ENCODE measurements at regions not wholly inside any gene's neighbourhood (a gene's known extent, or its start where the extent isn't known, plus 50 kb on each side); places are given as distances from the start of the nearest gene placed in this dataset.

DNA sequence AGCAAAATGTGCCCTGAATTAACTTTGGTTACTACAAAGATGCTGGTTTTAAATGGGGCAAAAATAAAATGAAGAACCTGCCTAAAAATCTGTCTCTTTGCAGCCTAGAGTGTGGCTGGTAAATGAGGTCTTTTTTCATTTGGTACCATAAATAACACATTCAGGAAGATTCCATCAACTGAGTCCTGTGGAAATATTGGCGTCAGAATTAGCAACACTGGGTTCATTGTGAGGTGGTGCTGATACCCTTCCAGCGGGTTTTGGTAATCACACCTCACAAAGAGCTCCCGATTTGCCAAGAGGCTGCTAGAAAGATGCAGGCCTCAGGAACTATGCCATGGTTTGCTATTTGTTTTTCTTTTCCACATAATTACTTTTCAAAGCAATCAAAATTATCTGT, 55.3 kb downstream of the FAM50B start:
- dilution Hi-C loops (cut with MboI; ENCODE audit: extremely low pct_ligation_motif_present, low sequenced_read_pairs): no loop called here
- H4K20me1 ChIP-seq (ENCODE audit: control insufficient read depth, extremely low read depth, insufficient read depth, low read length): no peaks in the 10 kb centered on the region
- no peaks in the 10 kb centered on the region for H3K79me2 ChIP-seq (ENCODE audit: control insufficient read depth, insufficient read depth, low read length)
- H3K4me2 ChIP-seq (ENCODE audit: control insufficient read depth, extremely low read depth, insufficient read depth, low read depth, low read length): no peak overlapping the region
- H3K9me3 ChIP-seq (ENCODE audit: control insufficient read depth, low read depth, low read length): no peaks in the 10 kb centered on the region
- no peak overlapping the region for H2AFZ ChIP-seq (ENCODE audit: control insufficient read depth, low read length)
- no peak overlapping the region for H3K9ac ChIP-seq (ENCODE audit: control insufficient read depth, extremely low read depth, insufficient read depth, low read length)
- no peaks in the 10 kb centered on the region for H3K36me3 ChIP-seq (ENCODE audit: control insufficient read depth in 2 of 2, extremely low read depth in 1 of 2, insufficient read depth in 2 of 2, low read length in 2 of 2)
- FAIRE-seq: no peak
- peaks cover 11% of the 10 kb centered on the region for H3K4me1 ChIP-seq (ENCODE audit: control insufficient read depth, extremely low read depth, insufficient read depth, low read length)
- TF ChIP-seq, protein P1, sequence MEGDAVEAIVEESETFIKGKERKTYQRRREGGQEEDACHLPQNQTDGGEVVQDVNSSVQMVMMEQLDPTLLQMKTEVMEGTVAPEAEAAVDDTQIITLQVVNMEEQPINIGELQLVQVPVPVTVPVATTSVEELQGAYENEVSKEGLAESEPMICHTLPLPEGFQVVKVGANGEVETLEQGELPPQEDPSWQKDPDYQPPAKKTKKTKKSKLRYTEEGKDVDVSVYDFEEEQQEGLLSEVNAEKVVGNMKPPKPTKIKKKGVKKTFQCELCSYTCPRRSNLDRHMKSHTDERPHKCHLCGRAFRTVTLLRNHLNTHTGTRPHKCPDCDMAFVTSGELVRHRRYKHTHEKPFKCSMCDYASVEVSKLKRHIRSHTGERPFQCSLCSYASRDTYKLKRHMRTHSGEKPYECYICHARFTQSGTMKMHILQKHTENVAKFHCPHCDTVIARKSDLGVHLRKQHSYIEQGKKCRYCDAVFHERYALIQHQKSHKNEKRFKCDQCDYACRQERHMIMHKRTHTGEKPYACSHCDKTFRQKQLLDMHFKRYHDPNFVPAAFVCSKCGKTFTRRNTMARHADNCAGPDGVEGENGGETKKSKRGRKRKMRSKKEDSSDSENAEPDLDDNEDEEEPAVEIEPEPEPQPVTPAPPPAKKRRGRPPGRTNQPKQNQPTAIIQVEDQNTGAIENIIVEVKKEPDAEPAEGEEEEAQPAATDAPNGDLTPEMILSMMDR (optimal IDR thresholded peaks at IDR 0.05 in 1 of 3, IDR thresholded peaks at IDR 0.05 in 1 of 3, conservative IDR thresholded peaks at IDR 0.05 in 1 of 3; ENCODE audit: extremely low read depth in 1 of 3, insufficient read depth in 2 of 3, low read length in 3 of 3): no peak
- no peak for TF ChIP-seq EZH2 (IDR thresholded peaks at IDR 0.05; ENCODE audit: low read length)
- no peaks in the 10 kb centered on the region for H3K9me1 ChIP-seq (ENCODE audit: control insufficient read depth, extremely low read depth, insufficient read depth, low read length)
- no peaks in the 10 kb centered on the region for H3K27me3 ChIP-seq (ENCODE audit: control insufficient read depth, extremely low read depth, insufficient read depth, low read length)
- no peak overlapping the region for H3K27ac ChIP-seq (ENCODE audit: control insufficient read depth, insufficient read depth, low read length)
- DNase-seq (ENCODE audit: low read depth, low spot score): no peak
- no peak overlapping the region for H3K4me3 ChIP-seq (ENCODE audit: control insufficient read depth in 2 of 3, extremely low read depth in 1 of 3, insufficient read depth in 2 of 3, low read depth in 1 of 3, low read length in 3 of 3)

DNA sequence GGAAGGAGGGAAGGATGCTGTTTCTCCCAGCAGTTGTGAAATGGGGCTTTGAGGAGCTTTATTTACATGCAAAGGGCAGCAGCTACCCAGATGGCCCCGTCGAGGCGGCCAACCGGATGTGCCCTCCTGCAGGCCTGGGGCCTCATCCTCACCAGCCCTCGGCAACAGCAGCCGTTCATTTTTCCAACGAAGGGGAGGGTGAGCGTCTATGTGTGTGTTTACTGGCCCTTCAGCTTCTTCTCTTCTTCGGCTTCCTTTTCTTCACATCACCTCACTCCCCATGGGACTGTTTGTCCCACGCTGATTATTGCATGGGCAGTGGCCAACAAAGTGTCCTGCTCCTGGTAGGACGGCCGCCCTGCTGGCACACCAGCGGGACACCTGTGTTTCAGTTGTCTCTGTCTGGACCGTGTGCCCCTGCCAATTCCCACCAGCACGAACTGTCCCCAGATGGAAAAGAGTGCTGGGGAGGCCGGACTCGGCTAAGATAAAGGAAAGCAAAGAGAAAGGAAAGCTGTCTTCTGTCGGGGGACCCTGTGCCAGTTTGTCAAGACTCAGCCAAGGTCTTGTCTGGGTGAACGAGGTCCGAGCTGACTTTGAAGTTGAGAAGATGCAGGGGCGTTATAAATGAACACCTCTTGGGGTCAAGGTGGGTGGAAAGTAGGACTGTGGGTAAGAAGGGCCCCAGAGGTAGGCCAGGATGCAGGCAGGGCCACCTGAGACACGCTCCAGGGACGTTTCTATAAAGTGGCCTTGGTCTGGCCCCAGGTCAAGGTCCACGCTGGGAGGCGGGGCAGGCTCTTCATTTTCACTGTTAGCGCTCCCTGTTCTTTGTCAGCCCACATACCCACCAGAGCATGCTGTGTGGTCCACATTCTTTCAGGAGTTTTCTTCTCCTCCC, 57.0 kb downstream of the FAM50B start:
- H2AFZ ChIP-seq (ENCODE audit: control insufficient read depth, low read length): no peak overlapping the region
- no peak overlapping the region for H3K27ac ChIP-seq (ENCODE audit: control insufficient read depth, insufficient read depth, low read length)
- H3K27me3 ChIP-seq (ENCODE audit: control insufficient read depth, extremely low read depth, insufficient read depth, low read length): no peaks in the 10 kb centered on the region
- H4K20me1 ChIP-seq (ENCODE audit: control insufficient read depth, extremely low read depth, insufficient read depth, low read length): no peaks in the 10 kb centered on the region
- dilution Hi-C loops (cut with MboI; ENCODE audit: extremely low pct_ligation_motif_present, low sequenced_read_pairs): no loop called here
- DNase-seq (ENCODE audit: low read depth, low spot score): no peak
- no peaks in the 10 kb centered on the region for H3K79me2 ChIP-seq (ENCODE audit: control insufficient read depth, insufficient read depth, low read length)
- FAIRE-seq: no peak
- no peak overlapping the region for H3K4me3 ChIP-seq (ENCODE audit: control insufficient read depth in 2 of 3, extremely low read depth in 1 of 3, insufficient read depth in 2 of 3, low read depth in 1 of 3, low read length in 3 of 3)
- no peaks in the 10 kb centered on the region for H3K9me1 ChIP-seq (ENCODE audit: control insufficient read depth, extremely low read depth, insufficient read depth, low read length)
- H3K4me1 ChIP-seq (ENCODE audit: control insufficient read depth, extremely low read depth, insufficient read depth, low read length): peaks cover 4% of the 10 kb centered on the region
- no peak overlapping the region for H3K4me2 ChIP-seq (ENCODE audit: control insufficient read depth, extremely low read depth, insufficient read depth, low read depth, low read length)
- no peak overlapping the region for H3K9ac ChIP-seq (ENCODE audit: control insufficient read depth, extremely low read depth, insufficient read depth, low read length)
- H3K9me3 ChIP-seq (ENCODE audit: control insufficient read depth, low read depth, low read length): no peaks in the 10 kb centered on the region
- no peaks in the 10 kb centered on the region for H3K36me3 ChIP-seq (ENCODE audit: control insufficient read depth in 2 of 2, extremely low read depth in 1 of 2, insufficient read depth in 2 of 2, low read length in 2 of 2)
- TF ChIP-seq EZH2 (IDR thresholded peaks at IDR 0.05; ENCODE audit: low read length): no peak
- TF ChIP-seq, protein P1 (optimal IDR thresholded peaks at IDR 0.05 in 1 of 3, IDR thresholded peaks at IDR 0.05 in 1 of 3, conservative IDR thresholded peaks at IDR 0.05 in 1 of 3; ENCODE audit: extremely low read depth in 1 of 3, insufficient read depth in 2 of 3, low read length in 3 of 3): no peak
